GM19043 (cell line): ENCODE measurements at regions not wholly inside any gene's neighbourhood (a gene's known extent, or its start where the extent isn't known, plus 50 kb on each side); places are given as distances from the start of the nearest gene placed in this dataset.
"Not testable (repeated sequence)": the region's sequence is repeated elsewhere in the genome, so short reads cannot be mapped to it uniquely, and the experiment has no call there.

ENCODE experiments used
- ATAC-seq: cut with Tn5 transposase; IDR thresholded peaks from one replicate; pipeline ENCODE4 v1.9.1; 2021; ENCODE audit warnings: low read depth; ENCODE audit not compliant: unreplicated experiment

DNA sequence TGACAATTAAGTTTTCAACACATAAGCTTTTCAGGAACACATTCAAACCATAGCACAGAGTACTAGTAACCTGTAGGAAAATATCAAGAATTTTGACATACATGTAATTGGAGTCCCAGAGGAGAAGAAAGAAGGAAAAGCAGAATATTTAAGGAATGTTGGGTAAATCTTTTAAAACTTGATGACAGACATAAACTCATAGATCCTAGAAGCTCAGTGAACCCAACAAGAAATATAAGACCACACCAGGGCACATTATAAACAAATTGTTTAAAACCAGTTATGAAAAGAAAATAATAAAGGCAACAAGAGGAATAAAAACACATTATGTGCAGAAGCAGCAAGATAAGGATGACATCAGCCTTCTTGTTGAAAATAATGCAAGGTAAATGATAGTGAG is 151.5 kb upstream of the ATXN1 start:
- ATAC-seq, result no peak

- no peak for ATAC-seq
Observed at GRCh38 chr6:16911088-16911487, 149.8 kb upstream of the ATXN1 start.

GRCh38 chr6:16909658-16910360 is 148.5 kb upstream of the ATXN1 start:
- no peak for ATAC-seq

DNA sequence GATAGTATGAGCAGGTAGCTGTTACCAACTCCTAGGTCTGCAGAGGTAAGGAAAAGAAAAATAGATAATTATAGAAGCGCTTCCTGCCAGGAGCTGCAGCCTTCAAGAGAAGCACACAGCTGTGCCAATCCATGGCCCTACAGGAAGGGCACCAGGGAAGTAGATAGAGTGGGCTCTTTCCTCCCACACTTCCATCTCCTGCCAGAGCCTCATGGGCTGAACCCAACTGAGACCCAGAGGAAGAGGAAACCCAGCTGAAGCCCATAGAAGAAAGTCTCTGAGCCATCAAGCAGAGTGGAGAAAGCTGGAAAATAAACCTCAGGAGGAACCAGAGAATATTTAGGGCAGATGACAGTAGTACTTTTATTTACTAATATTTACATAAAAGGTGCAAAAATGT is 146.7 kb upstream of the ATXN1 start:
- ATAC-seq, result no peak

- ATAC-seq, result no peak
Observed at GRCh38 chr6:16904957-16905356, 143.7 kb upstream of the ATXN1 start.

DNA sequence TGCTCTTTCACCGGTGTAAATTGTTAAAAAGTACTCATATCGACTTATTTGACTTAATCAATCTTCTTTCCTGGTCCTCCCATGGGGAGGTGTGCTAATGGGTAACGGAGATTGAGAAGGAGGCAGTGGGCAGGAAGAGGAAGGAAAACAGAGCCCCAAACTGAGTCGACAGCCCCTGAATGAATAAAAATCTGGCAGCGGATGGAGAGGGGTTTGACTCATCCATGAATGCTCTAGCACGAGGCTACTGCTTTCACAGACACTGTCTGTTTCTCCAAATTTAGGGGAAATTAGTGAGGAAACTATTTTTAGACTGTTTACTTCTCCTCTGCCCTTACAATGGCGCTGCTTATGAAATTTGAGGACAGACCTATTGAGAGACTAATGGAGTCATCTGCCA is 142.2 kb upstream of the ATXN1 start:
- ATAC-seq, result no peak

- ATAC-seq, result no peak
Observed at GRCh38 chr6:16902502-16902901, 141.2 kb upstream of the ATXN1 start.

- ATAC-seq, result no peak
Observed at GRCh38 chr6:16901782-16902181, 140.5 kb upstream of the ATXN1 start.

- no peak for ATAC-seq
Observed at GRCh38 chr6:16901306-16901705, 140.0 kb upstream of the ATXN1 start.

DNA sequence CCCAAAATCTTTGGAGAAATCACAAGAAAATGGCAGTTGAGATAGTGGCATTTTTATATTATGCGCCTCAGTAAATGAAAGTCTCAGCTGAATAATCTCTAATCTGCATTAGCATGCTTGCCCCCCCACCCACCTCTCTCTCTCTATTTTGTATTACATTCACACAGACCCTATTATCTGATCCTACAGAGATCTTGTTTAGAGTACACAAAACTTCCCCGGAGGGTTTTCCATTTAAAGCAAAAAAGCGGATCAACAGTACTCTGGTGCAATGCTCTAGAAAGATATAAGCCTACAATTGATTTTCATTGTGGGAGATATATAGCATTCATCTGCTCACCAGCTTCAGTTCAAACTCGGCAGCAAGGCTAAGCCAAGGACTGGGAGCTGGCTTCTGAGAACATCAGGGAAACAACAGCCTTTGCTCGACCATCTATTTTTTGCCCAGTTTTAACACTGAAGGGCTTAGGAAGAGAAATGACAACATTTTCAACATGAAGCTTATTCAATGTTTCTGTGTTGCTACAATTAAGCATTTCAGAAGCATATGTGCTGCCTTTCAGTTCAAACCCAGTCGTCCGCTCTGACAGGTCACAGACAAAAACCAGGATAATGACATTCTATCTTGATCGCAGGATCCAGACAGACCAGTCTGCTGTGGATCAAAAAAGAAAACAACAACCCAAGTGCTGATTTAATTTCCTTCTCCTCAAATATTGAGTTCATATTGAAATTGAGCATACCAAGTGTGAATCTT is 137.6 kb upstream of the ATXN1 start:
- ATAC-seq, result no peak

DNA sequence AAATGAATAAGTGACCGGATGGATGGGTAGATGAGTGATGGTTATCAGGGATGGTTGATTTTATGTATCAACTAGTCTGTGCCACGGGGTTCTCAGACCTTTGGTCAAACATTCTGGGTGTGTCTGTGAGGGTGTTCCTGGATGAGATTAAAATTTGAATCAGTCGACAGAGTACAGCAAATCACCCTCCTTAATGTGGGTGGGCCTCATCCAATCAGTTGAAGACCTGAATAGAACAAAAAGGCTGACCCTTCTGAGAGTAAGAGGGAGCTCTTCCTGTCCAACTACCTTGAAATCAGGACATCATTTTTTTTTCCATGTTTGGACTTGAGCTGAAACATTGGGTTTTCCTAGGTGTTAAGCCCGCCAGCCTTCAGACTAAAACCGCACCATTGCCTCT is 136.4 kb upstream of the ATXN1 start:
- ATAC-seq, result no peak

GRCh38 chr6:16894301-16894700 is 133.0 kb upstream of the ATXN1 start:
- no peak for ATAC-seq

- ATAC-seq, result not testable (repeated sequence)
Observed at GRCh38 chr6:16891110-16891509, 129.8 kb upstream of the ATXN1 start.

- no peak for ATAC-seq
Observed at GRCh38 chr6:16885411-16886160, 124.3 kb upstream of the ATXN1 start.

- ATAC-seq, result no peak
Observed at GRCh38 chr6:16884526-16884925, 123.3 kb upstream of the ATXN1 start.

- ATAC-seq, result no peak
Observed at GRCh38 chr6:16883414-16883813, 122.2 kb upstream of the ATXN1 start.

- ATAC-seq, result no peak
Observed at GRCh38 chr6:16882230-16882629, 121.0 kb upstream of the ATXN1 start.

- not testable (repeated sequence) for ATAC-seq
Observed at GRCh38 chr6:16876852-16877251, 115.6 kb upstream of the ATXN1 start.

- no peak for ATAC-seq
Observed at GRCh38 chr6:16876201-16876600, 114.9 kb upstream of the ATXN1 start.

DNA sequence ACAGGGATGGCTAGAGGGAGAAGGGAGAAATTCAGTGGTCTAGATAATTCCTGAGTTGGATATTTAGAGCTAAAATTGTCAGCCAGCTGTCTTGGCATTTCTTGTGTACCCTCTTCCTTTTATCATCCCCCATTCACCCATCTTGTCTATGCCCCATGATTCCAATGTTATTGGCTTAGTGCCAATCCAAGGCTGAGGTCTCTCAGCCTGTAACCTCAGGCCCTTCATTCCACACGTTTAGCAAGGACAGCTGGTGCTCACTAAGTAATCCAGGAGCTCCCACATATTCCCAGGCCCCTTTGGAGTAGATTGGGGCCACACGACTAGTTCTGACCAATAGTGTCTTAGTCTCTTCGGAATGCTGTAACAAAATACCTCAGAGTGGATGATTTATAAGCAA is 112.4 kb upstream of the ATXN1 start:
- no peak for ATAC-seq

DNA sequence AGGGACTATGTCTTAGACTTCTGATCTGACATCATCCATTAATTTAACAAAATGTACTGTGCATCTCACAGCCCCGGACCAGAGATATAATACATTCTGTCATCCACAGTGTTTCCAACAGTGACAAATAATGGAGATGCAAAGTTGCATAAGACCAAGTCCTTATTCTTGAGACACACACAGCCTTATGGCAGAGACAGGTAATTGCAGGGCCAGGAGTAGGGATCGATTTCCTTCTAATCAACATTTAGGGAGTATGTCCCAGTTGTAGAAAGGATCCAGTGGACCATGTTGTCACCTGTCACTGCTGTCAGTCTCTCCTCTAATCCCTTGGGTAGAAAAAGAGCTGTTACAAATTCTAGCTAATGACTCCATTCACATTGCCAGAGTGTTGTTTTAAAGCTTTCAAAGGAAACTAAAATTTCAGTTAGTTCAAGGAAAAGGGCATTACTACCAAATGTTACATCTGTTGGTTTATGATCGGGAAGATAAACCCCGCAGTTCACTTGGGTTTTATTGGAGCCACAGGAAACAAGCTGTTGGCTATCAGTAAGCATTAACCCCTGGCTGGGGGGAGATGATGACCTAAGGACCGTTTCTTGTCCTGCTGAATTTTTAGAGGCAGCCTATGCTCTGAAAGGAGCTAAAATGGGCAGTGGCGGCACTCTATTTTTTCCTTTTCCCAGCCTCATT is 111.4 kb upstream of the ATXN1 start:
- ATAC-seq, result no peak
